Right lobe of liver (tissue), 6 donors: ENCODE measurements at regions not wholly inside any gene's neighbourhood (a gene's known extent, or its start where the extent isn't known, plus 50 kb on each side); places are given as distances from the start of the nearest gene placed in this dataset.

Source experiments
- ATAC-seq, 4 donors: fragments of 200-7000 bp; cut with Tn5 transposase; one replicate each; pipeline ENCODE4 v1.9.1; 2020; ENCODE audit warnings: mild to moderate bottlenecking in 4 of 4, moderate library complexity in 4 of 4
- DNase-seq, 3 donors: peaks; one replicate each; pipeline ENCODE4 v3.0.0-alpha.2; 2020
- H3K27ac ChIP-seq, 3 donors: fragments of 200-600 bp; one replicate each; pipeline ENCODE4 v1.8.0; 2022
- H3K27me3 ChIP-seq, 2 donors: fragments of 200-600 bp; one replicate each; pipeline ENCODE4 v1.8.0; 2022
- H3K36me3 ChIP-seq, 4 donors: fragments of 200-600 bp; sonication (generic) in 1 of 4; one replicate each; pipeline versions ENCODE4 v1.5.1 to v1.8.0; 2017 to 2022; ENCODE audit warnings: control low read depth in 1 of 4
- H3K4me1 ChIP-seq, 4 donors: fragments of 200-600 bp; sonication (generic) in 1 of 4; one replicate each; pipeline versions ENCODE4 v1.5.1 to v1.8.0; 2017 to 2022; ENCODE audit warnings: control low read depth in 1 of 4
- H3K4me3 ChIP-seq, 3 donors: fragments of 200-600 bp; one replicate each; pipeline ENCODE4 v1.8.0; 2022
- H3K9me3 ChIP-seq, 4 donors: fragments of 200-600 bp; sonication (generic) in 1 of 4; one replicate each; pipeline versions ENCODE4 v1.5.1 to v1.8.0; 2017 to 2022; ENCODE audit warnings: control low read depth in 1 of 4
- CTCF ChIP-seq, 4 donors: fragments of 200-600 bp in 3 of 4; fragments of 450-650 bp in 1 of 4; IDR thresholded peaks; one replicate each; pipeline versions ENCODE4 v1.5.1 to v1.8.0; 2016 to 2022; ENCODE audit warnings: antibody characterized with exemption in 4 of 4, mild to moderate bottlenecking in 2 of 4
- POLR2A ChIP-seq: fragments of 450-650 bp; IDR thresholded peaks from one replicate; pipeline ENCODE4 v1.6.1; 2017; ENCODE audit warnings: antibody characterized with exemption, mild to moderate bottlenecking
- WGBS: methylation state at CpG from one replicate; pipeline ENCODE4 v1.1.6; 2018; ENCODE audit warnings: low coverage, low lambda C conversion rate; ENCODE audit not compliant: insufficient coverage; ENCODE audit errors: missing lambda C conversion rate; 5-methylcytosine and 5-hydroxymethylcytosine counted together
- intact Hi-C, 2 donors: fragments of 100-400 bp; cut with DNase I; formaldehyde crosslinking; loops; one replicate each; pipeline versions ENCODE4 v1.11.2 to v1.14.1; 2022
- donor health status: DM: no; HTN: yes; CAD: no.
- donor health status: DM: no; HTN: no; CAD: no.
- donor health status: DM: no; HTN: no; CAD: no.
- donor health status: DM: no; HTN: yes; CAD: no.
- donor health status: DM: no; HTN: yes; CAD: no.

- DNase-seq, result no peak
- no peak overlapping the region for H3K27ac ChIP-seq
- H3K9me3 ChIP-seq, result no peaks in the 10 kb centered on the region
- no peaks in the 10 kb centered on the region for H3K27me3 ChIP-seq
- intact Hi-C loops, result no loop called here
- no peak overlapping the region for H3K4me3 ChIP-seq
- WGBS, result 59% methylated on average over 4 of the region's 10 CpGs
- TF ChIP-seq CTCF (IDR thresholded peaks at IDR 0.05), result no peak
- no peak for TF ChIP-seq POLR2A
- peaks cover 0 to 12% (median 5%) of the 10 kb centered on the region in 4 donors for H3K4me1 ChIP-seq
- ATAC-seq, result no peak
- no peaks in the 10 kb centered on the region for H3K36me3 ChIP-seq
Observed at GRCh38 chr14:97489750-97490149, 692.6 kb downstream of the VRK1 start.

GRCh38 chr14:97490521-97491070, 693.4 kb downstream of the VRK1 start:
- no peak for ATAC-seq
- 71% methylated on average over 9 of the region's 10 CpGs for WGBS

DNA sequence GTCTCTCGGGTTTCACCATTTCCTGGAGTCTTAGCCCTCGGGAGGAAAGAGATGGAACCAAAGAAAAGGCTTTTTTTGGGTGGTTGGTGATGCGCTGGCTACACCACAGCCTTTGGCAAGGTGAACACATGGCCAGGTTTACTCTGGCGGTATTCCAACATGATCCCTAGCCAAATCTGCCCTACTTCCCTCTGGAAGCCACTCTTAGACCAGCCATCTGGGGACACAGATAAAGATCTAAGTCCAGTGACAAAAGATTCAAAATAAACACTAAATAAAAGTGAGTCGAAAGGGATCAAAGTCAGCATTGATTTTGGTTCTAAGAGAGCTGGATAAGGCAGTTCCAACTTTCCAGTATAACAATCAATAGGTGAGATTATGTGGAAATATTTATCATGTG, 694.5 kb downstream of the VRK1 start:
- H3K4me1 ChIP-seq, result peaks cover 0 to 12% (median 5%) of the 10 kb centered on the region in 4 donors
- H3K9me3 ChIP-seq, result no peaks in the 10 kb centered on the region
- no peak overlapping the region for H3K4me3 ChIP-seq
- TF ChIP-seq CTCF (IDR thresholded peaks at IDR 0.05) (no peak), POLR2A (no peak)
- DNase-seq (peak in 2 of 3 donors; percentile 69 to 73), ATAC-seq (peak; percentile 83 to 92 (median 88))
- H3K27ac ChIP-seq, result no peak overlapping the region
- no peaks in the 10 kb centered on the region for H3K36me3 ChIP-seq
- intact Hi-C loops, result no loop called here
- WGBS, result 36% methylated on average over 5 of the region's 5 CpGs
- H3K27me3 ChIP-seq, result no peaks in the 10 kb centered on the region

More at GRCh38 chr14:97490521-97491070, 693.4 kb downstream of the VRK1 start:
- Histone ChIP-seq H3K4me1 (peaks cover 0 to 12% (median 5%) of the 10 kb centered on the region in 4 donors), H3K9me3 (no peaks in the 10 kb centered on the region), H3K36me3 (no peaks in the 10 kb centered on the region), H3K27ac (no peak overlapping the region), H3K27me3 (no peaks in the 10 kb centered on the region), H3K4me3 (no peak overlapping the region)
- TF ChIP-seq CTCF (IDR thresholded peaks at IDR 0.05), result no peak
- TF ChIP-seq POLR2A, result no peak
- DNase-seq, result no peak
- intact Hi-C loops, result no loop called here

DNA sequence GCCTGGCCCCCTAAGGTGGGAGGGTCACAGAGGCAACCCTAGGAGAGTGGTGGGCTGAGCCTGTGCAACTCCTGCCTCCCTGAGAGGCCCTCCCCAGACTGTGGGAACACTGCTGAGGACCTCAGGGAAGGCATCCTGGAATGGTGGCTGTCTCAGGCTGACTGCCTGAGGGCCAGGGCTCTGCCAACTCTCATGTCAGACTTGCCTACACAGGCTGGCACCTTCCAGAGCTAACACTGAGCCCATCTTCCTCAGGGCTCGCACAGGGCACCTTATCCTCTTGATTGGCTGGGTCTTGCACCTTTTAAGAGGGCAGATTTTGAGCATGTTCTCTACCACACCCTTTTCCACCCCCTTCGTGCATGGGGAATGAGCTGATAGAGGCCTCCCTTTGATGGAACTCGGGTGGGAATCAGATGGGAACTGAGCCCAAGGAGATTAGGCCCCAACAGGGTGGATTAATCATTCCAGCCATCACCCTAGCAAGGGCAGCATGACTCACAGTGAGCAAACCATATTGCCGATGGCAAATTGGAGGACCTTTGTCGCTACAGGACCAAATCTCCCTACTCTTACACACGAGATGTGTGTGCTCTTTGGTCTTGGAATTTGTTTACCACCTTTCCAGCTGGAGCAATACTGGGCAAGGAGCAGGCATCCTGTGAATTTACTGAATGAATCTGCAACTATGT, 702.8 kb downstream of the VRK1 start:
- Histone ChIP-seq H3K36me3 (no peaks in the 10 kb centered on the region), H3K4me1 (no peaks in the 10 kb centered on the region), H3K27ac (no peak overlapping the region), H3K9me3 (no peaks in the 10 kb centered on the region), H3K4me3 (no peak overlapping the region), H3K27me3 (no peaks in the 10 kb centered on the region)
- no peak for TF ChIP-seq CTCF (IDR thresholded peaks at IDR 0.05)
- no peak for TF ChIP-seq POLR2A
- ATAC-seq (peak in 1 of 4 donors; percentile 25), DNase-seq (no peak)
- intact Hi-C loops, result no loop called here
- WGBS, result 23% methylated on average over 3 of the region's 6 CpGs
